SIG-M5 treated with dmso at 0.1 percent for 504 hours (cell line): ENCODE measurements at regions not wholly inside any gene's neighbourhood (a gene's known extent, or its start where the extent isn't known, plus 50 kb on each side); places are given as distances from the start of the nearest gene placed in this dataset.

Source experiments
- DNase-seq: peaks from one replicate; lab custom pipeline; 2025; ENCODE audit not compliant: unreplicated experiment; lab: John Stamatoyannopoulos, UW

DNA sequence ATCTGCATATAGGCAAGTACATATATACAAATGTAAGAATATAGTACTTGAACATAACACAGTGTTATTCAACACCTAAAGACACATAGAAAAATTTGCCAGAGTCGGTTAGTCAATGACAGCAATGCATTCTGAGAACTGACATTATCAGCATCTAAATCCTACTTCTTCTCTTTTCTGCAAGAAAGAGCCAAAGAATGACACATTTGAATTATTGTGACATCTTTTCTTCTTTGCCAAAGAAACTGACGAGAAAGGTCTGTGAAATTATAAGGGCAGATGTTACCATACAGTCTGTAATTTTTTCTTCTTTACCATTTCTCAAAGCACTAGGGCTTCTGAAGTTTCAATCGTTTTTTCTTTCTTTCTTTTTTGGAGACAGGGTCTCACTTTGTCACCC is 350.9 kb upstream of the NBEA start:
- no peak for DNase-seq

DNA sequence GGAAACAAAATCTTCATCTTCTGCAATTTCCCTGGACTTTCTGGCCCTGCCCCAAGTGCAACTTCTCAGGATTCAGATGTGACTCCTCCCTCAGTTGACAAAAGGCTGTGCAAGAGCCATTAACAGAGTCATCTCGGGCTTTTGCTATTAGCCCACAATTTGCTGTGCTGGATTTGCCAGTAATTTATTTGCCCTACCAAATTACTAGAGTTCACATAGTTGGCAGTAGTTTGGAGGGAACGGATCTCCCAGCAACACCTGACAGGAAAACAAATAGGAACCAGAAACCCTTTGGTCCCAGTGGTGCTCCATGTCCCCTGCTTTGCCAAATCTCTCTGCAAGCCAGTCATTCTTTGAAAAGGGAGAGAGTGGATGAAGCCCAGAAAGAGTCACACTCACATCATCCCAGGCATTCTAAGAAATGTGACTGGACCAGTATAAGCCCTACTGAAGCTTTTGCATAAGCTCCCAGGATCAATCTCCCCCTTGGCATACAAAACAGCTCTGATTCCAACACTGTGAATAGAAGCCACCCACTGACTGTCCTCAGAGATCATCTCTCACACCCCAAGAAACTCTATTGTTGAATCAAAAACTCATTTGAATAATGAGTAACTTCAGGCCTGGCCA is 350.1 kb upstream of the NBEA start:
- no peak for DNase-seq

DNA sequence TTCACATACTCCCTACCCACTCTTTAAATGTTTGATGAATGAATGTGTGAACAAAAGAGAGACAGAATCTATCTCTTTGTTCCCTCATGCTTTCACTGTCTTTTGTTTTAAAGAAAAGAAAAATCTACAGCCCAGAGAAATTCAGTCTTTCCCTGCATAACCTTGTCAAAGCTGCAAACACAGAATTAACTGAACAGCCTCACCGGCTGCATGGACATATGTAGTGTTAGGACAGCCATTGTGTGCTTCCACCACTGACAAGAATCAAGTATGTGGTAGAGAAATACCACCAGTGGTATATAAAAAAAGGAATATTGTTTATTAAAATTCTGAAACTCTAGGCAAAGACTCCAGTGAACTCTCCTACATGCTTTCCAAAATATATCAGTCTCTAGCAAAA is 348.4 kb upstream of the NBEA start:
- no peak for DNase-seq

DNA sequence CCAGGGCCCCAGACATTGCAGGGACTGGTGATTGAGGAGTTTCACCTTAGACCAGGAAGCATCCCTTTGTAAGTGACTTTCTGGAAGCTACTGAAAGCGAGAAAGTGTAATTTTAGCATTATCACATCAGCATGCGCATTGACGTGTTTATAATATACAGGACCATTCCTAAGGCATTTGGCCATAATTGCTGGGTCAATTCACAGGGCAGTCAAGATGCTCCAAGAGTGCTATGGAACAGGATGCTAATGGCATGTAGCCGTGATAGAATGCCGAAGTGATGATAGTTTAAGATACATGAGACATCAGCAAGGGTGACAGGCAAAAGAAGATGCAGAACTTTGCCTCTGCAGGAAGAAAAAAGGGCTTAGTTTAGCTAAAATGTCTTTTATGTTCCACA is 347.6 kb upstream of the NBEA start:
- no peak for DNase-seq

DNA sequence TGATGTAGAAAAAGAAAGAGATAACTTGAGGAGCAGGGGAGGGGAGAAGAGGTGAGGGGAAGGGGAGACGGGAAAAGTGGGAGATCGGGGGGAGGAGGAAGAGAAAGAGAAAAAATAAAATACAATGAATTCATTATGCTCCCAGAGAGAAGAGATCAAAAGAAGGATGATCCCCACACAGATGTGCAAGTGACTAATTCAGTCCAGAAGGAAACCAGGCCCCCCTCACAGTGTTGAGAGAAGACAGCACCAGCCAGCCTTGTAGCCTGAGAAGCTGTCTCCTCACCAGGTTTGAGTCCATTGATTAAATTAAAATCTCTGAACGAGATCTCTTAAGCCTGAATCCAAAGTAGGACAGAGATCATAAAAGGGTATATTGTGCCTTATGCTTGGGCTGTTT is 333.7 kb upstream of the NBEA start:
- no peak for DNase-seq

DNA sequence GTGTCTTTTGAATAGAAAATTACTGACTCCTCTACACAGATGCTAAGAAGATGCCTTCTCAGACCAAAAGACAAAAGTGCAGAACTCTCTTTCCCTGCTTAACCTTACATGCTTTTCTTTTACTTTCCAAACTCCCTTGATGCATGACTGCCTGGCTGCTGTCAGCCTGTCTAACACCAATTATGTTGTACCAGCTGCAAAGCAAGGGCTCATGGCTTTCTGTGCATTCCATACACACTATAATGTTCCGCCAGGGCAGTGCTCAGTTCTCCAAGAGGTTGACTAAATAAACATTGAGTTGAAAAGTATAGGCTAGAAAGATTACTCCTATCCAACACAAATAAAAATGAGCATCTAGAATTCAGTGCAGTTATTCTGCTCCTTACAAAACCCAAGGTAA is 330.4 kb upstream of the NBEA start:
- DNase-seq: no peak

DNA sequence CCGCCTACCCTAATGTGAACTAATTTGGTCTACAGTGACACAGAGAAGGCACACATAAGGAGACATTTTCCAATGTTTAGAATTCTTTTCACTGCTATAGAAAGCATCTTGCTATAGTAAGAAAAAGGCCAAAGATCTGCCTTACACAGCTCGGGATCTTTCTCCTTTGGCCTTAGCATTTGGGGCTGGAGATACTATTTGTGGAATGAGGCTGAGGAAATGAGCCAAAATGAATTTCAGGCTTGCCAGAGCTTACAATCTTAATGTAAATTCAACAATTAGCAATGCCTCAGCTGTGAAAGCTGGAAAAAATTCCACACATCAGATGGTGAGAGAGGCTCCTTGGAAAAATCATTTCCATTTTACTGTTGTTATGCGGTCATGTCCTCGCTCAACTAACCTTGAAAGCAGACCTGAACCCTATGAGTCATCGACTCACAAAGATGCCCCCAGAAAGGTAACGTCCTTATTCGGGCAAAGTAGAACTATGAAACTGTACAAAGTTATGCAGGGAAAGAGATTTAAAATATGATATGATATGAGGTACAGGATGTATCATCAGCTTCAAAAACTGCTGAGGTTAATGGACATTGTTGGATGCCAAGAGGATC is 324.5 kb upstream of the NBEA start:
- DNase-seq: no peak

DNA sequence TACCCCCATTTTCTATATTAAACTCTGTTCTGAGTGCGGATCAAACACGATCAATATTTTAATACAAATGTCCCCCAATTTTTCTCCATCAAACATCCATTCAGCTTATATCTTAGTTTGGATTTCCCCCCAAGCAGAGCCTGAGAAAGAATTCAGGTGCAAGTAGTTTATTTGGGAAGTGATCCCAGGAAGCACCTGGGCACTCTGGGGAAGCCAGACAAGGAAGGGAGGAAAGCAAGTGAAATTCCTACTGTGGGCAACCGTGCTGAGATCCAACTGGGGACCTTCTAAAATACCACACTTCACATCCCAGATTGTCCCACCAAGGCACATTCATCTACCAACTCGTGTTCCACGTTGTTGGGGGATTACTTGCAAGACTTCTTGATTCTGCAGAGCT is 323.4 kb upstream of the NBEA start:
- DNase-seq: no peak

DNA sequence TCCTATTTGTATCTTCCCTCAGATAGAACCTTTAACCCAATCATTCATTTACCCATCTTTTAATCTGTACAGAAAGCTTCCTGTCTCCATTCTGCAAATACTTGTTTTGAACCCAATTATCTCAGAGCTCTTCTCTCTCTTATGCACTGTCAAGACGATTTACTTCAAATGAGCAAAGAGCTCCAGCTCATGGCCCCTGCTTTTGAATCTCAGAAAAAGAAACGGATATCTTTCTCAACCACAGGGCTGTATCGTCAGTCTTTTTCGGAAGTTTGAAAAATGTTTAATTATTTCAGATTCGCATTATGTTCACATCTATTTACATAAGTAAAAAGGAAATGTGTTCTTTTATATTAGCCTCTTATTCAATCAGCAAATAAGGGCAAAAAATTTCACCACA is 322.7 kb upstream of the NBEA start:
- no peak for DNase-seq

DNA sequence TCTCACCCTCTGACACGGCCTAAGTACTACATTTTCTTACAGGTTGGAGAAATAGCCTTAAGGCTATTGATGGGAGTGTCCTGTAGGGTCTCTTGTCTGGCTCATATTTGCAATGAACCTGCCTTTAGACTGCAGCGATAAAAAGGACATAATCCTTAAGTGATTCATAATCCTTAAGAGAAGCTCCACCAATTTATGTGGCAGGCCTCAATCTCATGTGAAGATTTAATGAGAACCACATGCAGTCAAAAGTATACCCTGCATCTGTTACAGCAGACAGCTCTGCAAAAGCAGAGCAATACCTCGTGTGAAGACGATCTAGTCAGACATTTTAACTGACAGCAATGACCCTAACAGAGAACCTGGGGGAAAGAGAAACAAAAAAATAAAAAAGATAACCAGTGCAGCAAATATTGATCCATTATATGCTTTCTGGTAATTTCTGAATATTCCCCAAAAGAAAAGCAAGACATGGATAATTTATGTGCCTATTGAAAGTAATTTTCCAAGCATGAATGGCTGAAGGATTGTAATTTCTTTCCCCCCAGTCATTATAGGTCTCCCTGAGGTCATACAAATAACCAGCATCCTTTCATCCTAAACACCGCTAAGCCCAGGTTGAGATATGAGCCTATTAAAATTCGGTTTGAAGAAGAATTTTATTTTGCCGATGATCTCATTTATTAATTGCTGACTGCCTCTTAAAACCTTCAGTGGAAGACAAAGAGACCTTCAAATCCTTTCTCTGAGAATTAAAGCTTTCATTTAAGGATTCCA is 321.8 kb upstream of the NBEA start:
- no peak for DNase-seq

DNA sequence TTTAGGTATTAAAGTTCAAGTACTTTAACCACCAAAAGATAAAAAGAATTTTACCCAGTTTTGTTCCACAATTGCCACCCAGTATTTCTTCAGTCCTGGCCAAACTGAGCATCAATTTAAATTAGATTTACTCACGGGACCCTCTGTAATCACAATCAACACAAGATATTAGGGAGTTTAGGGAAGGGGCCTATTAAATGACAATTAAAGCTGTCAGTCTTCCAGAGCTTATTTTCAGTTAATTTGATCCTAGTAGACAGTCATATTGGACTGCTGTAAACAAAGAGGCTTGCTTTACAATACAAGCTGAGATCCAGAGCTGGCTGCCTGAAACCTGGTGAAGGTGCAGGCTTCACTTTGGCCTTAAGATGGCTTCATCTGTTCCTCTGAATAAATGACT is 321.2 kb upstream of the NBEA start:
- no peak for DNase-seq

DNA sequence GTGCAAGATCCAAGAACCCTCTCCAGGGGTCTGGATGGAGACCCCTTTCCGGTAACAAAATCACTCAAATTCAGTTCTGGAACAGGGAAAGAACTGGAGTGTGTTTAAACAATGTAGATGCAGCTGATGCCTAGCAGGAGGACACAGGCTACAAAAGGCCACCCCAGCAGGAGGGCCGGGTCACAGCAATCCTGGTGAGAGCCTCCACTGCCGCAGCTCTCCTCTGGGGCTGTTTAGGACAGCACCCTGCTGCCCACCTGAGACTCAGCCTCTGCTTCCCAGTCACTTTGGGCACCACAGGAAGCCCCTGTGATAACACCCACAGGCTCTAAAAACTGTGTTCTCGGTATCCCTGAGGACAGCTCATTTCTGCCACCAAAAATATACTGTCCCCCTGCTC is 318.7 kb upstream of the NBEA start:
- DNase-seq: no peak

DNA sequence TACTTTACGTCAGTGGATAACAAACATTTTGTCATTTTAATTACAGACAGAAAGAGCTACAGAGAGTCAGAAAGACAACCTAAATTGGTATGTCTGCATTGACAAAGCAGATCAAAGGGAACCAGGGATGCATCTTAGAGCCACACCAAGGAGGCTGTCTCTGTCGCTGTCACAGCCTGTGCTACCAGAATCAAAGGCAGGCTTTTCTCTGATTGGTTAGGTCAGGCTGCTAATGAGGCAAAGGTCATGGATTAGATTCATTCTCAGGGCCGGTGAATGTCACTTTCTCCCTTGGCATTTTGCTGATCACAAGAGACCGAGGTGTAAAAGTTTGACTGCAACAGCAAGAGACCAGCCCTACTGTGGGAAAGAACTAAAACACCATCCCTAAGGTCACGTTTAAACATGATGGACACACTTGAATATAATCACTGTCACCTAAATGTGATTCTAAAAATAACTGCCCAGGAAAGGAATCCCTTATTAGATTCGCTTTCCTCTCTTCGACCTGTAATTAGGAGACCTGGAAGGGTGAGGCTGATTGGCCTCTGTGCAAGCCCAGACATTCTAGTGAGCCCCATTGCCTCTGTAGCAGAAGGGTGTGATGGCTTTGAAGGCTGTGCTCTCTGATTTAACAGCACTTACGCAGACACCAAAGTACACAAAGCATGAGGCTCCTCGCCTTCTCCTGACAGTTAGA is 314.4 kb upstream of the NBEA start:
- DNase-seq: no peak

DNA sequence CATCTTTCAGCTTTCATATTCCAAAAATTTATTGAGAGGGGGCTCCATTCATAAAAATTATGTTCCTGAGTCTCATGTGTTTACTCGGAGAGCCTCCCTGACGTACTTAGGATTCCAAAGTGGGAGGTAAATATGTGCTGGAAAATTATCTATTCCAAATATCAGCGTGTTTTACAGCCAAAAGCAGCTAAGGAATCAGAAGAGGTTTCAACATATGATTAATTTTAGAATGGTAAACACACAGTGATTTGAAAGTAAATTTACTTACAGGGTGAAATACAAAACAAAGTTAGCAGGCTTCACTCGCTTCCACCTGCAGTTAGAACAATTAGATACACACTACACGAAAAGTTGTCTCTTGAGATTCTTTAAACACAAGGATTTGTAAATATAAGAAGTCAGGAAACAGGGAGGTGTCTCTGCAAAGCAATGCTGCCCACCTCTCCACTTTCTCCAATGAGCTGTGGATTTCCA is 313.8 kb upstream of the NBEA start:
- DNase-seq: peak; percentile 18

DNA sequence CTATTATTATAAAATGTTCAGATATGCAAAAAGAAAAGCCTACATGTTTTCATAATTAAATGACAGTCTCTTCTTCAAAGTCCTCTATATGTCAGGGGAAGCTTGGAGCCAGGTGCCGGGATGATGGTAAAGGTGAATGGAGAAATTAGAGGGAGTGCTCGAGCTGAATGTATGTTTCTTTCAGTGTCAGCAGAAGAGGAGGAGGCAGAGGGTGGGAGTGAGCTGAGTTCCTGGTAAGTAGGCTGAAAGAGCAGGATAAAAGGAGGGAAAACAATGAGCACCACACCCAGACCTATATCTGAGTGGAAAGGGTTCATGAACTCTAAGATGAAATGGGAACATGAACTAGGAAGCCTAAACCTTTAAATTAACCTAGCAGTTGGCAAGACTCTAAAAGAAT is 307.6 kb upstream of the NBEA start:
- DNase-seq: no peak

DNA sequence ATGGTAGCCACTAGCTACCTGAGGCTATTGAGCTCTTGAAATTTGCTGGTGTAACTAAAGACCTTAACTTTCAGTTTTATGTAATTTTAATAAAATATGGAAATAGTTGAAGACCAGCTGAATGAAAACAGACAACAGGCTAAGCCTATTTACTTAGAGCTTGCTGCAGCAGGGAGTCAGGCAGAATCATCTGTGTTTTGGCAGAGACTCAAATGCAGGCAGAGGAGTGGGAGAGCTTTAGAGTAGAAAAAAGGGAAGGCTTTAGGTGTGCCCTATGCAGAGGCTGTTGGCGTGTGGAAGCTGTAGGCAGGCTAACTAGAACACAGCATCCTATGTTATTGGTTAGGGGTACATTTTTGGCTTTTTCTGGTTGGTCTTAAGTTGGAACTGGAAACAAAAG is 304.9 kb upstream of the NBEA start:
- no peak for DNase-seq

DNA sequence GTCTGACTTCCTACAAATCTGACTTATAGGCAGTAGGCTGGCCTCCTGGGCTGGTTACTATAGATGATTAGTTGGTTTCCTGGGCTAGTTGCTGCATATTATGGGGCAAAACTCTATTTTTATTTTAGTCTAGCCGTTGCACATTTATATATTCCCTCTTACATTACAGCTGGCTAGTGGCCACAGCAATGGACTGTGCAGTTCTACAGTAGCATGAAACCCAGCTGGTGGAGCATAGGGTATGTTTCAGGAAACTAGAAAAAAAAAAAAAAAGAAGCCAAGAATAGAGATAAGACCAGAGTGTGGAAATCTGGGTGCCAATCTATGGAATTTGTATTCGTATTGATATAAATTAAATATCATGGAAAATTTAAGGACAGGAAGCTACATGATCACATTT is 304.4 kb upstream of the NBEA start:
- no peak for DNase-seq

DNA sequence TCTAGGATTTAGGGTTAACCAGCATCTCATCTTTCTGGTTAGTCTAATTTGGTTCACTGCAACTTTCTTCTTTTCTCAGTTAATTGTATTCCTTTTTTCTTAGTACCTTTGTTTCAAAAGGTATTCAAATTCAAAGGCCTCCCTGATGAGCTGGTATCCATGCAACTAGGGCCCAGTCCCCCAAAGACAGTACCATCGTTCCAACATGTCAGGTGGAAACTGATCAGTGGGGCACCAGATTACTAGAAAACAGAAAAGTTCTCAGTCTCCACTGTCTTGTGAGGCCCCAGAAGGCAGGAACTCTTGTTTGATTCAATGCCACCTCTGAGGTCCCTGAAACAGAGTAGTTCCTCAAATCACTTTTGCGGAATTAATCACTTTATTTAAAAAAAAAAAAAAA is 303.2 kb upstream of the NBEA start:
- DNase-seq: no peak

DNA sequence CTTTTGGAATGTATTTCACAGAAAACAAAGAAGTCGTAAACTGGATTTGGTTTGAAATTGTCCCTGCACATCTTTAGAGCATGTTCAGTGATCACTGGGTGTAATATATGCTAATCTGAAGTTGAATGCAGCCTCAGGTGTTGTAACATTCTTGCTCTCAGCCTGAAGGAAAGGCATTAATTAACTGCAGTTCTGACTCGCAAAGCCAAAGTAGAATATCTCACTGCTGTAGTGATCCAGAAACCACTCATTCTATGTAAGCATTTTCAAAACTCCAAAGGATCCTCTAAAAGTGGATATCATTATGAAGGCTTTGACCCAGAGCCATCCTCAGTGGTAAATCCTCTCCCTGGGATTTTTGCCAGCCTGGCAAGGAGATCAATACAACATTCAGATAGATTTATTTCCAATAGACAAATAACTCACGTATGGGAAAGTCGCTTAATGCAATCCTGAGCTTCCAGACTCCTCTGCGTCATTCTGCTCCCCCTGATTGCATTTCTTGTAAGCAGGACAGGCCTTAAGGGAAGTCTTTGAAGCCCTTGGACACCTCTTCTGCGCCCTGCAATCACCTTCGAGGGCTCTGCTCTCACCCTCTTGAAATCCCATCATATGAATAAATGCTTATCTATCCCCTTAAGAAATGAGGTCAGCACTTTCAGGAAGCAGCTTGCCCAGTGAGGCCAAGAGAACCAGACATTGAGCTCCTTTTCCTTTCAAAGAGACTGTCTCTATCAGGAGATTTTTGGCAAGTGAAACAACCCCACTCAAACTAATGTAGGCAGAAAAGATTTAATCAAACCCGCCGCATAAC is 301.7 kb upstream of the NBEA start:
- DNase-seq: no peak

DNA sequence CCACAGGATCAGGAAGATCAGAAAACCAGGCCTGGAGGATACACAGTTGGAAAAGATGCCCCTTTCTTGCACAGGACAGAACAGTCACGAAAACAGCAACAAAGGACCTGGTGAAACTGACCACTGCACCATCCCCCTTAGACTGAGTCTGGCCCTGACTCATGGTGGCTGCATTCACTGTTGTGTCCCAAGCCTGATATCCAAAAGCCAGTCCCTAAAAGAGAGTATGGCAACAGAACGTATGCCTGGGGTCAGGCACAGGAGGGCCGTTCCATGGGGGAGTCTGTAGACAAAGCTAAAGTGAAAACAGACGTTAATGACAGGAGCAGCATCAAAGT is 301.1 kb upstream of the NBEA start:
- no peak for DNase-seq
